ENCODE measurements at regions not wholly inside any gene's neighbourhood (a gene's known extent, or its start where the extent isn't known, plus 50 kb on each side); places are given as distances from the start of the nearest gene placed in this dataset.

GRCh38 chr3:147838652-147839051, 429.5 kb downstream of the ZIC1 start:
- Histone ChIP-seq H2BK20ac (ENCODE audit: low read depth, low read length) (no peak overlapping the region), H3K79me1 (ENCODE audit: low read depth in 1 of 2, low read length in 2 of 2) (no peaks in the 10 kb centered on the region), H2BK5ac (ENCODE audit: low read depth, low read length, poor library complexity, severe bottlenecking) (no peak overlapping the region), H3K36me3 (ENCODE audit: control insufficient read depth, insufficient read depth, low read length) (no peaks in the 10 kb centered on the region), H3K23ac (ENCODE audit: low read depth, low read length) (no peak overlapping the region), H3K4ac (ENCODE audit: low read depth, low read length) (no peak overlapping the region), H3K18ac (ENCODE audit: low read depth, low read length) (no peak overlapping the region), H3K9ac (ENCODE audit: low read depth, low read length) (no peak overlapping the region), H2BK15ac (ENCODE audit: low read depth, low read length) (no peak overlapping the region), H2AK5ac (ENCODE audit: low read depth, low read length) (no peak overlapping the region), H3K4me3 (ENCODE audit: insufficient read depth, low read depth, low read length) (no peak overlapping the region), H2AK9ac (replicated peaks; ENCODE audit: low read depth, low read length, poor library complexity) (no peak overlapping the region), H4K8ac (ENCODE audit: low read depth in 2 of 2, low read length in 2 of 2) (no peak overlapping the region), H3K4me1 (ENCODE audit: control insufficient read depth, insufficient read depth, low read length) (no peaks in the 10 kb centered on the region), H2BK120ac (ENCODE audit: low read depth, low read length) (no peak overlapping the region), H3K27me3 (ENCODE audit: control insufficient read depth, insufficient read depth, low read length) (no peaks in the 10 kb centered on the region), H2AFZ (replicated peaks; ENCODE audit: low read length, poor library complexity) (no peak overlapping the region), H3K4me2 (ENCODE audit: low read depth, low read length) (no peak overlapping the region), H3K9me1 (ENCODE audit: insufficient read depth, low read length) (no peaks in the 10 kb centered on the region), H3K56ac (ENCODE audit: extremely low read depth, insufficient read depth, low read length) (no peak overlapping the region), H3K27ac (ENCODE audit: insufficient read depth, low read length) (no peak overlapping the region), H3K9me3 (ENCODE audit: control insufficient read depth, insufficient read depth, low read length) (no peaks in the 10 kb centered on the region), H4K5ac (ENCODE audit: low read depth, low read length) (no peak overlapping the region), H4K91ac (ENCODE audit: insufficient read depth, low read depth, low read length) (no peak overlapping the region), H4K20me1 (ENCODE audit: insufficient read depth, low read length) (no peaks in the 10 kb centered on the region), H3K14ac (replicated peaks; ENCODE audit: low read depth, low read length) (no peak overlapping the region)
- ChIA-PET POLR2A (ENCODE audit: unreplicated experiment) (no interaction called here), CTCF (interaction anchor here (3.0 kb wide), 1 partner anchor 239 kb away, joined by 10 read pairs; no protein-coding TSS in a partner anchor)
- no peak for TF ChIP-seq FOS (IDR thresholded peaks at IDR 0.05; ENCODE audit: low read depth, low read length)
- no peak for TF ChIP-seq NFE2L2 (IDR thresholded peaks at IDR 0.05; ENCODE audit: low read depth, low read length)
- TF ChIP-seq BHLHE40 (IDR thresholded peaks at IDR 0.05; ENCODE audit: low read depth, low read length) = no peak
- peak; percentile 37 for TF ChIP-seq CTCF (conservative IDR thresholded peaks at IDR 0.05; ENCODE audit: low read depth, low read length)
- TF ChIP-seq SMC3 (IDR thresholded peaks at IDR 0.05; ENCODE audit: low read depth, low read length) = peak; percentile 22; the same call in 1 of the 2 replicates
- TF ChIP-seq MXI1 (IDR thresholded peaks at IDR 0.05; ENCODE audit: borderline replicate concordance, low read depth, low read length) = no peak
- TF ChIP-seq POLR2A (IDR thresholded peaks at IDR 0.05; ENCODE audit: low read depth, low read length) = no peak
- TF ChIP-seq ELK1 (IDR thresholded peaks at IDR 0.05; ENCODE audit: borderline replicate concordance, low read depth, low read length) = no peak
- TF ChIP-seq MAZ (IDR thresholded peaks at IDR 0.05; ENCODE audit: borderline replicate concordance, low read depth, low read length) = no peak
- TF ChIP-seq MAFK (IDR thresholded peaks at IDR 0.05; ENCODE audit: low read depth, low read length) = no peak
- TF ChIP-seq RFX5 (IDR thresholded peaks at IDR 0.05; ENCODE audit: low read depth, low read length) = no peak
- TF ChIP-seq CHD1 (IDR thresholded peaks at IDR 0.05; ENCODE audit: low read depth, low read length) = no peak
- TF ChIP-seq RAD21 (IDR thresholded peaks at IDR 0.05; ENCODE audit: low read length) = peak; percentile 45
- TF ChIP-seq CEBPB (IDR thresholded peaks at IDR 0.05; ENCODE audit: low read depth, low read length) = no peak
- BruUV-seq (replicated peaks) = no TSS peak
- DNase-seq (peak; percentile 24), ATAC-seq (ENCODE audit: low read depth) (peak; percentile 32; the same call in 1 of the 2 replicates)
- in situ Hi-C loops (cut with MboI; ENCODE audit: low sequenced_read_pairs) = no loop called here
- intact Hi-C loops (cut with micrococcal nuclease) = loop anchor here (1.0 kb wide), 1 partner anchor 238 kb away; no protein-coding TSS in a partner anchor
- dilution Hi-C loops (cut with HindIII; ENCODE audit: low sequenced_read_pairs, unreplicated experiment) = no loop called here
- WGBS, 2 experiments (ENCODE audit: extremely low coverage in 2 of 2, insufficient read length in 1 of 2) = no CpG with 5 or more reads among the region's 2 CpGs

Data from IMR-90 (cell line).